HUES64 (cell line): ENCODE measurements at regions not wholly inside any gene's neighbourhood (a gene's known extent, or its start where the extent isn't known, plus 50 kb on each side); places are given as distances from the start of the nearest gene placed in this dataset.

Experiments used
- H3K27ac ChIP-seq: 2 replicates; pipeline ENCODE4 v1.7.0; 2013; ENCODE audit warnings: low read depth, low read length, inconsistent platforms
- H3K27me3 ChIP-seq: 2 replicates; pipeline ENCODE4 v1.6.1; 2013; ENCODE audit warnings: mild to moderate bottlenecking, low read length; ENCODE audit not compliant: insufficient read depth
- H3K36me3 ChIP-seq: 2 replicates; pipeline ENCODE4 v1.6.1; 2013; ENCODE audit warnings: mild to moderate bottlenecking, low read length; ENCODE audit not compliant: insufficient read depth
- H3K4me1 ChIP-seq: 2 replicates; pipeline ENCODE4 v1.6.1; 2013; ENCODE audit warnings: mild to moderate bottlenecking, low read length, moderate library complexity; ENCODE audit not compliant: insufficient read depth
- H3K4me3 ChIP-seq: 2 replicates; pipeline ENCODE4 v1.5.1; 2013; ENCODE audit warnings: mild to moderate bottlenecking, low read length, moderate library complexity
- H3K9ac ChIP-seq: 2 replicates; pipeline ENCODE4 v1.6.1; 2013; ENCODE audit warnings: mild to moderate bottlenecking, low read depth, low read length
- H3K9me3 ChIP-seq: 2 replicates; pipeline ENCODE4 v1.6.1; 2013; ENCODE audit warnings: low read depth, low read length; ENCODE audit not compliant: insufficient read depth
- WGBS: fragments of 150-250, 120-280 bp; methylation state at CpG from one replicate; pipeline ENCODE4 v1.1.7; 2013; ENCODE audit warnings: missing lambda C conversion rate; 5-methylcytosine and 5-hydroxymethylcytosine counted together

- no peak overlapping the region for H3K27ac ChIP-seq
- no peak overlapping the region for H3K4me3 ChIP-seq
- H3K27me3 ChIP-seq = no peaks in the 10 kb centered on the region
- 79% methylated on average over 3 of the region's 3 CpGs for WGBS
- no peak overlapping the region for H3K9ac ChIP-seq
- no peaks in the 10 kb centered on the region for H3K36me3 ChIP-seq
- H3K9me3 ChIP-seq = no peaks in the 10 kb centered on the region
- peaks cover 16% of the 10 kb centered on the region for H3K4me1 ChIP-seq
Measured at GRCh38 chr16:62253966-62254365, 217.7 kb upstream of the CDH8 start.

GRCh38 chr16:62249069-62249468, 212.8 kb upstream of the CDH8 start:
- no peaks in the 10 kb centered on the region for H3K9me3 ChIP-seq
- H3K36me3 ChIP-seq = no peaks in the 10 kb centered on the region
- WGBS = 96% methylated on average over 3 of the region's 3 CpGs
- H3K4me3 ChIP-seq = no peak overlapping the region
- peaks cover 9% of the 10 kb centered on the region; the same call in 1 of the 2 replicates for H3K4me1 ChIP-seq
- no peak overlapping the region for H3K9ac ChIP-seq
- no peaks in the 10 kb centered on the region for H3K27me3 ChIP-seq
- no peak overlapping the region for H3K27ac ChIP-seq

- peaks cover 25% of the 10 kb centered on the region for H3K4me1 ChIP-seq
- H3K9ac ChIP-seq = no peak overlapping the region
- no peaks in the 10 kb centered on the region for H3K36me3 ChIP-seq
- H3K4me3 ChIP-seq = no peak overlapping the region
- WGBS = 78% methylated on average over 1 of the region's 1 CpG
- H3K9me3 ChIP-seq = no peaks in the 10 kb centered on the region
- no peaks in the 10 kb centered on the region for H3K27me3 ChIP-seq
- H3K27ac ChIP-seq = peak overlapping the region; percentile 23; the same call in 1 of the 2 replicates
Measured at GRCh38 chr16:62240722-62241121, 204.5 kb upstream of the CDH8 start.

- WGBS = 41% methylated on average over 7 of the region's 7 CpGs
- no peaks in the 10 kb centered on the region for H3K27me3 ChIP-seq
- H3K27ac ChIP-seq = no peak overlapping the region
- H3K4me3 ChIP-seq = no peak overlapping the region
- H3K9me3 ChIP-seq = no peaks in the 10 kb centered on the region
- no peak overlapping the region for H3K9ac ChIP-seq
- no peaks in the 10 kb centered on the region for H3K36me3 ChIP-seq
- H3K4me1 ChIP-seq = no peaks in the 10 kb centered on the region
Measured at GRCh38 chr16:62225675-62226074, 189.4 kb upstream of the CDH8 start.

GRCh38 chr16:62224646-62225209, 188.5 kb upstream of the CDH8 start:
- no peaks in the 10 kb centered on the region for H3K27me3 ChIP-seq
- WGBS = 74% methylated on average over 9 of the region's 9 CpGs
- no peaks in the 10 kb centered on the region for H3K9me3 ChIP-seq
- H3K4me3 ChIP-seq = no peak overlapping the region
- H3K27ac ChIP-seq = no peak overlapping the region
- H3K9ac ChIP-seq = no peak overlapping the region
- H3K36me3 ChIP-seq = no peaks in the 10 kb centered on the region
- no peaks in the 10 kb centered on the region for H3K4me1 ChIP-seq

- H3K4me3 ChIP-seq = no peak overlapping the region
- H3K27ac ChIP-seq = no peak overlapping the region
- no peak overlapping the region for H3K9ac ChIP-seq
- H3K27me3 ChIP-seq = no peaks in the 10 kb centered on the region
- WGBS = 80% methylated on average over 3 of the region's 3 CpGs
- H3K4me1 ChIP-seq = peaks cover 4% of the 10 kb centered on the region; the same call in 1 of the 2 replicates
- H3K9me3 ChIP-seq = no peaks in the 10 kb centered on the region
- H3K36me3 ChIP-seq = no peaks in the 10 kb centered on the region
Measured at GRCh38 chr16:62216837-62217236, 180.6 kb upstream of the CDH8 start.

- Histone ChIP-seq H3K27ac (no peak overlapping the region), H3K36me3 (no peaks in the 10 kb centered on the region)
Measured at GRCh38 chr16:62213763-62214162, 177.5 kb upstream of the CDH8 start.

GRCh38 chr16:62208934-62209333, 172.7 kb upstream of the CDH8 start:
- WGBS = 84% methylated on average over 4 of the region's 4 CpGs
- no peak overlapping the region for H3K27ac ChIP-seq
- no peaks in the 10 kb centered on the region for H3K9me3 ChIP-seq
- no peaks in the 10 kb centered on the region for H3K4me1 ChIP-seq
- H3K36me3 ChIP-seq = no peaks in the 10 kb centered on the region
- no peaks in the 10 kb centered on the region for H3K27me3 ChIP-seq
- H3K4me3 ChIP-seq = no peak overlapping the region
- H3K9ac ChIP-seq = no peak overlapping the region

More at GRCh38 chr16:62213763-62214162, 177.5 kb upstream of the CDH8 start:
- Histone ChIP-seq H3K4me3 (no peak overlapping the region), H3K4me1 (peaks cover 4% of the 10 kb centered on the region; the same call in 1 of the 2 replicates), H3K9ac (no peak overlapping the region), H3K27me3 (no peaks in the 10 kb centered on the region), H3K9me3 (no peaks in the 10 kb centered on the region)
- WGBS = 74% methylated on average over 2 of the region's 2 CpGs

GRCh38 chr16:62205459-62205858, 169.2 kb upstream of the CDH8 start:
- Histone ChIP-seq H3K4me1 (no peaks in the 10 kb centered on the region), H3K9me3 (no peaks in the 10 kb centered on the region), H3K27ac (no peak overlapping the region), H3K36me3 (no peaks in the 10 kb centered on the region), H3K27me3 (no peaks in the 10 kb centered on the region), H3K4me3 (no peak overlapping the region), H3K9ac (no peak overlapping the region)
- WGBS = no CpG with 5 or more reads among the region's 1 CpG

GRCh38 chr16:62201911-62202310, 165.7 kb upstream of the CDH8 start:
- WGBS = 80% methylated on average over 8 of the region's 8 CpGs
- no peak overlapping the region for H3K4me3 ChIP-seq
- no peak overlapping the region for H3K9ac ChIP-seq
- no peak overlapping the region for H3K27ac ChIP-seq
- H3K36me3 ChIP-seq = no peaks in the 10 kb centered on the region
- H3K9me3 ChIP-seq = no peaks in the 10 kb centered on the region
- no peaks in the 10 kb centered on the region for H3K27me3 ChIP-seq
- H3K4me1 ChIP-seq = no peaks in the 10 kb centered on the region

- no peak overlapping the region for H3K9ac ChIP-seq
- no peaks in the 10 kb centered on the region for H3K27me3 ChIP-seq
- H3K27ac ChIP-seq = no peak overlapping the region
- no peaks in the 10 kb centered on the region for H3K9me3 ChIP-seq
- peaks cover 5% of the 10 kb centered on the region for H3K4me1 ChIP-seq
- 31% methylated on average over 3 of the region's 3 CpGs for WGBS
- H3K4me3 ChIP-seq = no peak overlapping the region
- no peaks in the 10 kb centered on the region for H3K36me3 ChIP-seq
Measured at GRCh38 chr16:62194828-62195227, 158.6 kb upstream of the CDH8 start.

- no peak overlapping the region for H3K9ac ChIP-seq
- no peaks in the 10 kb centered on the region for H3K36me3 ChIP-seq
- H3K9me3 ChIP-seq = no peaks in the 10 kb centered on the region
- H3K4me3 ChIP-seq = no peak overlapping the region
- H3K4me1 ChIP-seq = peaks cover 5% of the 10 kb centered on the region
- H3K27ac ChIP-seq = no peak overlapping the region
- 89% methylated on average over 1 of the region's 2 CpGs for WGBS
- H3K27me3 ChIP-seq = no peaks in the 10 kb centered on the region
Measured at GRCh38 chr16:62190426-62190825, 154.2 kb upstream of the CDH8 start.
